K562 (cell line): ENCODE measurements at regions not wholly inside any gene's neighbourhood (a gene's known extent, or its start where the extent isn't known, plus 50 kb on each side); places are given as distances from the start of the nearest gene placed in this dataset.

ENCODE experiments used
- GTF3C2 ChIP-seq: IDR thresholded peaks from 3 replicates; pipeline ENCODE4 v1.6.1; 2011; ENCODE audit warnings: borderline replicate concordance, mild to moderate bottlenecking, moderate library complexity; ENCODE audit not compliant: insufficient read length; ENCODE audit errors: extremely low read depth
- HDAC1 ChIP-seq, 2 experiments: fragments of 450-650 bp; IDR thresholded peaks; 2 replicates each; pipeline ENCODE4 v1.6.1; 2016 to 2017; ENCODE audit warnings: inconsistent platforms in 1 of 2, mild to moderate bottlenecking in 1 of 2, moderate library complexity in 1 of 2
- JUND ChIP-seq, 2 experiments: IDR thresholded peaks; 2 replicates in 1 of 2; 3 replicates in 1 of 2; pipeline ENCODE4 v1.6.1; 2011; ENCODE audit warnings: borderline replicate concordance in 2 of 2, low read depth in 2 of 2, low read length in 2 of 2, improper control_type of control experiment in 1 of 2, missing biosample characterization in 1 of 2, missing genetic modification characterization in 1 of 2, missing genetic modification reagents in 1 of 2
- KDM2B ChIP-seq: fragments of 250-450 bp; sonication (Bioruptor Pico); IDR thresholded peaks from 2 replicates; pipeline ENCODE4 v1.8.0; 2021; ENCODE audit warnings: mild to moderate bottlenecking, moderate library complexity
- KLF16 ChIP-seq: IDR thresholded peaks from 2 replicates; pipeline ENCODE4 v1.6.1; 2016; ENCODE audit warnings: antibody characterized with exemption
- STAT5A ChIP-seq: IDR thresholded peaks from 2 replicates; pipeline ENCODE4 v1.6.1; 2012; ENCODE audit warnings: low read length, inconsistent platforms, borderline replicate concordance
- ZFP30 ChIP-seq: fragments of 250-450 bp; sonication (Bioruptor Pico); IDR thresholded peaks from 2 replicates; pipeline ENCODE4 v1.8.0; 2022; ENCODE audit warnings: moderate library complexity, mild to moderate bottlenecking, inconsistent platforms, borderline replicate concordance

DNA sequence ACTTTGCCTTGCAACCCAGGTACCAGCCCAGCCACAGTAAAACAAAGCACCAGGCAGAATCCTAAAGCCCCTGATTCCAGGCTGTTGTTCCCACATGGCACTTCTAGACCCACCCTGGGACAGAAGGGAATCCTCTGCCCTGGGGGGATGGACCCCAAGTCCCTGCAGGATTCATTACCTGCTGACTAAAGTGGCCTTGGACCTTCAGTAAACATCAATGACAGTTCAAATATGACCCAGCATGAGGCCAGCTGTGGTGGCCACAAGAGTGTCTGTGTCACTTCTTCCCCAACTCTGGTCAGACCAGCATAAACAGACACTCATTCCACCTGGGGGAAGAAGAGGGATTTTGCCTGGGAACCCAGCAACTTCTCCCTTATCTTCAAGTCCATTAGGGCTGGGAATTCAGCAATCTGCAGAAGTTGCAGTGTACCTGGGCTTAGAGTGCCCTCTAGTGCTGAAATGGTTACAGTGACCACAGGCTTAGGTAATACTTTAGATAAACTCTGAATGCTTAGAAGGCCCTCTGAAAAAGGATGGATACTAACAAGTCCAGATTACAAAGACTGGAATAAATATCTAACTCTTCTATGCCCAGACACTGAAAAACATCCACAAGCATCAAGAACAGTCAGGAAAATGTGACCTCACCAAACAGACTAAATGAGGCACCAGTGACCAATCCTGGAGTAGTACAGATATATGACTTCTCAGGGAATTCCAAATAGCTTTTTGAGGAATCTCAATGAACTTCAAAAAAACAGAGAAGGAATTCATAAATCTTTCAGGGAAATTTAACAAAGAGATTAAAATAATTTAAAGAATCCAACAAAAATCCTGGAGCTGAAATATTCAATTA, 108.5 kb upstream of the TMEM168 start (continued):
- no peak for TF ChIP-seq GTF3C2
- peak; percentile 43; the same call in 1 of the 2 replicates for TF ChIP-seq KLF16
- no peak for TF ChIP-seq KDM2B (CRISPR knock-in tag)
- TF ChIP-seq HDAC1 (IDR thresholded peaks at IDR 0.05): no peak
- peak; percentile 21; the same call in 1 of the 2 replicates for TF ChIP-seq STAT5A
- TF ChIP-seq ZFP30 (CRISPR knock-in tag): no peak
- peak; percentile 57; the same call in 1 of the 2 replicates for TF ChIP-seq JUND (IDR thresholded peaks at IDR 0.05; ENCODE audit: borderline replicate concordance, low read depth, low read length)
- TF ChIP-seq JUND (tag; IDR thresholded peaks at IDR 0.05; ENCODE audit: borderline replicate concordance, low read depth, low read length): peak; percentile 29; the same call in 1 of the 3 replicates
